Tibial nerve (tissue), 3 donors: ENCODE measurements at regions not wholly inside any gene's neighbourhood (a gene's known extent, or its start where the extent isn't known, plus 50 kb on each side); places are given as distances from the start of the nearest gene placed in this dataset.

ENCODE experiments used
- POLR2A ChIP-seq, 2 donors: fragments of 450-650 bp; IDR thresholded peaks; one replicate each; pipeline ENCODE4 v1.6.1; 2017; ENCODE audit warnings: antibody characterized with exemption in 2 of 2, mild to moderate bottlenecking in 2 of 2, moderate library complexity in 2 of 2
- TF ChIP-seq, protein P1 (sequence below), 5 experiments: fragments of 200-600 bp in 3 of 5; fragments of 450-650 bp in 2 of 5; sonication (generic) in 3 of 5; IDR thresholded peaks; one replicate each; pipeline ENCODE4 v1.5.1; 2016 to 2019; ENCODE audit warnings: antibody characterized with exemption in 5 of 5, mild to moderate bottlenecking in 3 of 5, moderate library complexity in 2 of 5

GRCh38 chr19:28936001-28936400 is 276.9 kb downstream of the UQCRFS1 start:
- TF ChIP-seq, protein P1, sequence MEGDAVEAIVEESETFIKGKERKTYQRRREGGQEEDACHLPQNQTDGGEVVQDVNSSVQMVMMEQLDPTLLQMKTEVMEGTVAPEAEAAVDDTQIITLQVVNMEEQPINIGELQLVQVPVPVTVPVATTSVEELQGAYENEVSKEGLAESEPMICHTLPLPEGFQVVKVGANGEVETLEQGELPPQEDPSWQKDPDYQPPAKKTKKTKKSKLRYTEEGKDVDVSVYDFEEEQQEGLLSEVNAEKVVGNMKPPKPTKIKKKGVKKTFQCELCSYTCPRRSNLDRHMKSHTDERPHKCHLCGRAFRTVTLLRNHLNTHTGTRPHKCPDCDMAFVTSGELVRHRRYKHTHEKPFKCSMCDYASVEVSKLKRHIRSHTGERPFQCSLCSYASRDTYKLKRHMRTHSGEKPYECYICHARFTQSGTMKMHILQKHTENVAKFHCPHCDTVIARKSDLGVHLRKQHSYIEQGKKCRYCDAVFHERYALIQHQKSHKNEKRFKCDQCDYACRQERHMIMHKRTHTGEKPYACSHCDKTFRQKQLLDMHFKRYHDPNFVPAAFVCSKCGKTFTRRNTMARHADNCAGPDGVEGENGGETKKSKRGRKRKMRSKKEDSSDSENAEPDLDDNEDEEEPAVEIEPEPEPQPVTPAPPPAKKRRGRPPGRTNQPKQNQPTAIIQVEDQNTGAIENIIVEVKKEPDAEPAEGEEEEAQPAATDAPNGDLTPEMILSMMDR (IDR thresholded peaks at IDR 0.05) = no peak
- no peak for TF ChIP-seq POLR2A (IDR thresholded peaks at IDR 0.05)
